Panc1 (cell line): ENCODE measurements at regions not wholly inside any gene's neighbourhood (a gene's known extent, or its start where the extent isn't known, plus 50 kb on each side); places are given as distances from the start of the nearest gene placed in this dataset.

Experiments used
- ATAC-seq: fragments of 200-7000 bp; cut with Tn5 transposase; 2 replicates; pipeline ENCODE4 v1.9.1; 2020; ENCODE audit warnings: mild to moderate bottlenecking, moderate library complexity
- BruUV-seq: library from RNA; stranded (reverse); fragments of 400-500 nt; replicated peaks from 2 replicates; lab custom pipeline; 2021; lab: Mats Ljungman, UMichigan
- CTCF ChIA-PET: fragments of 300-600 bp; sonication (Branson Sonifier 250); formaldehyde crosslinking; loops from one replicate; lab custom pipeline; 2022; ENCODE audit warnings: antibody characterized with exemption; lab: Charles Lee
- POLR2A ChIA-PET: fragments of 300-600 bp; sonication (Branson Sonifier 250); formaldehyde crosslinking; loops from one replicate; lab custom pipeline; 2022; ENCODE audit warnings: antibody characterized with exemption; lab: Charles Lee
- DNase-seq: peaks from one replicate; pipeline ENCODE4 v3.0.0-alpha.2; 2010; ENCODE audit warnings: low read depth, low spot score
- H3K27ac ChIP-seq: 2 replicates; pipeline ENCODE4 v1.5.1; 2011; ENCODE audit warnings: mild to moderate bottlenecking, low read length, inconsistent platforms
- H3K27me3 ChIP-seq: fragments of 200-500 bp; sonication (Bioruptor generic); 2 replicates; pipeline ENCODE4 v1.6.0; 2014; ENCODE audit warnings: low read length, inconsistent platforms; ENCODE audit not compliant: control insufficient read depth, insufficient read depth
- H3K36me3 ChIP-seq: fragments of 200-500 bp; sonication (Bioruptor generic); 2 replicates; pipeline ENCODE4 v1.5.1; 2014; ENCODE audit warnings: inconsistent platforms, mild to moderate bottlenecking, low read length, moderate library complexity; ENCODE audit not compliant: control insufficient read depth, insufficient read depth
- H3K4me1 ChIP-seq: 2 replicates; pipeline ENCODE4 v1.5.1; 2011; ENCODE audit warnings: inconsistent platforms, mild to moderate bottlenecking, low read length, moderate library complexity; ENCODE audit not compliant: control insufficient read depth, insufficient read depth
- H3K4me3 ChIP-seq, 2 experiments: 2 replicates each; pipeline ENCODE4 v1.5.1; 2011 to 2012; ENCODE audit warnings: low read depth in 2 of 2, low read length in 2 of 2, mild to moderate bottlenecking in 2 of 2, inconsistent platforms in 1 of 2, moderate library complexity in 1 of 2
- H3K9me3 ChIP-seq: fragments of 200-500 bp; sonication (Bioruptor generic); 2 replicates; pipeline ENCODE4 v1.5.1; 2014; ENCODE audit warnings: low read depth, mild to moderate bottlenecking, inconsistent platforms, low read length, moderate library complexity; ENCODE audit not compliant: control insufficient read depth, insufficient read depth
- POLR2AphosphoS5 ChIP-seq: IDR thresholded peaks from 2 replicates; pipeline ENCODE4 v1.6.1; 2012; ENCODE audit warnings: mild to moderate bottlenecking, low read depth, low read length, moderate library complexity
- REST ChIP-seq, 2 experiments: IDR thresholded peaks; 2 replicates each; pipeline ENCODE4 v1.6.1; 2011 to 2012; ENCODE audit warnings: low read depth in 2 of 2, control low read depth in 1 of 2, low read length in 1 of 2, mild to moderate bottlenecking in 1 of 2, moderate library complexity in 1 of 2; ENCODE audit not compliant: insufficient read depth in 1 of 2
- SIN3A ChIP-seq: IDR thresholded peaks from 2 replicates; pipeline ENCODE4 v1.6.1; 2012; ENCODE audit warnings: low read depth, mild to moderate bottlenecking, low read length, moderate library complexity, borderline replicate concordance; ENCODE audit not compliant: insufficient read depth
- TCF7L2 ChIP-seq: IDR thresholded peaks from 2 replicates; pipeline ENCODE4 v1.6.1; 2011; ENCODE audit warnings: mild to moderate bottlenecking, low read depth, low read length, inconsistent platforms
- in situ Hi-C: cut with HindIII; loops from 2 replicates; pipeline ENCODE4 v1.10.0; 2016; ENCODE audit warnings: low sequenced_read_pairs, low pct_unique_long_range_greater_than_20kb
- intact Hi-C: fragments of 100-400 bp; cut with micrococcal nuclease; formaldehyde crosslinking; loops from one replicate; pipeline ENCODE4 v1.10.0; 2022; ENCODE audit not compliant: unreplicated experiment
- TF ChIP-seq, protein P1 (sequence below): fragments of 450-650 bp; IDR thresholded peaks from 2 replicates; pipeline ENCODE4 v1.5.1; 2017; ENCODE audit warnings: mild to moderate bottlenecking

DNA sequence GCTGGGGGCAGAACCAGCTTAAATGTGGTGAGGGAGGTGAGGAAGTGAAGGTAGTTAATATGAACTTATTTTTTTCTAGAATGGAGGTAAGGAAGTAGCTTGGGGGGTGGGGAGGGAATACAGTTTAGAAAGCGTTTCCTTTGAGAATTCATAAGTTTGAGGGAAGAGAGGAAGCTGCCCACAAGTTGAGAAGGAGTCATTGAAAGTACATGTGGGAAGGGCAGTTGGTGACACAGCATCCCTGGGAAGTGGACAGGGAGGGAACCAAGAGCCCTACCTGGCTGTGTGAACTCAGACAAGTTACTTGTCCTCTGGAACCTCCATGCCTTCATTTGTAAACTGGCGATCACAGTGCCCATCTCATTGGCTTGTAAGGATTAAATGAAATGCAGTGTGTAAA is 125.9 kb upstream of the SPON1 start:
- no peaks in the 10 kb centered on the region for H3K9me3 ChIP-seq
- no TSS peak for BruUV-seq
- no peak overlapping the region for H3K4me3 ChIP-seq
- DNase-seq = no peak
- H3K36me3 ChIP-seq = no peaks in the 10 kb centered on the region
- no peak for ATAC-seq
- CTCF ChIA-PET = no interaction called here
- in situ Hi-C loops (no loop called here), intact Hi-C loops (no loop called here)
- H3K27me3 ChIP-seq = no peaks in the 10 kb centered on the region
- no peaks in the 10 kb centered on the region for H3K4me1 ChIP-seq
- POLR2A ChIA-PET = no interaction called here
- TF ChIP-seq, protein P1, sequence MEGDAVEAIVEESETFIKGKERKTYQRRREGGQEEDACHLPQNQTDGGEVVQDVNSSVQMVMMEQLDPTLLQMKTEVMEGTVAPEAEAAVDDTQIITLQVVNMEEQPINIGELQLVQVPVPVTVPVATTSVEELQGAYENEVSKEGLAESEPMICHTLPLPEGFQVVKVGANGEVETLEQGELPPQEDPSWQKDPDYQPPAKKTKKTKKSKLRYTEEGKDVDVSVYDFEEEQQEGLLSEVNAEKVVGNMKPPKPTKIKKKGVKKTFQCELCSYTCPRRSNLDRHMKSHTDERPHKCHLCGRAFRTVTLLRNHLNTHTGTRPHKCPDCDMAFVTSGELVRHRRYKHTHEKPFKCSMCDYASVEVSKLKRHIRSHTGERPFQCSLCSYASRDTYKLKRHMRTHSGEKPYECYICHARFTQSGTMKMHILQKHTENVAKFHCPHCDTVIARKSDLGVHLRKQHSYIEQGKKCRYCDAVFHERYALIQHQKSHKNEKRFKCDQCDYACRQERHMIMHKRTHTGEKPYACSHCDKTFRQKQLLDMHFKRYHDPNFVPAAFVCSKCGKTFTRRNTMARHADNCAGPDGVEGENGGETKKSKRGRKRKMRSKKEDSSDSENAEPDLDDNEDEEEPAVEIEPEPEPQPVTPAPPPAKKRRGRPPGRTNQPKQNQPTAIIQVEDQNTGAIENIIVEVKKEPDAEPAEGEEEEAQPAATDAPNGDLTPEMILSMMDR = no peak
- TF ChIP-seq TCF7L2 = no peak
- TF ChIP-seq SIN3A = no peak
- TF ChIP-seq REST (IDR thresholded peaks at IDR 0.05; ENCODE audit: insufficient read depth in 1 of 2, low read depth in 2 of 2, low read length in 1 of 2) = no peak
- TF ChIP-seq POLR2AphosphoS5 = no peak
- no peak overlapping the region for H3K27ac ChIP-seq

DNA sequence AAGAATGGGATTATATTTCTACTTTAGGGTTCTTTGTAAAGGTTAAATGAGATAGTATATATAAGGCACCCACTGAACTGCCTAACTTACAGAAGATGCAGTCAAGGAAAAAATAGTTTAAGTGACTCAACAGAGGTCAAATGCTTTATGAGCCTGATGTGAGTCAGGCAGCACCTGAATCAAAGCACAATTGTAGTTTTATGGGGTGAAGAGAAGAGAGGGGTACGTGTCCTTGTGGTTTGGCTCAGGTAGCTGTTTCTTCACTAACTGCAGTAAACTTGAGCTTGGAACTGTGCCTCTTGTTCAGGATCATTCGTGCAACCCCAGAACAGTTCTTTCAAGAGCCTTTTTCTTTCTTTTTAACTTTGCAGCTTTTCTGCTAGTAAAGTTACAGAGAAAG is 125.2 kb upstream of the SPON1 start:
- Histone ChIP-seq H3K27ac (no peak overlapping the region), H3K4me3 (no peak overlapping the region), H3K4me1 (no peaks in the 10 kb centered on the region), H3K36me3 (no peaks in the 10 kb centered on the region), H3K27me3 (no peaks in the 10 kb centered on the region), H3K9me3 (no peaks in the 10 kb centered on the region)
- no TSS peak for BruUV-seq
- in situ Hi-C loops = no loop called here
- TF ChIP-seq POLR2AphosphoS5 = no peak
- intact Hi-C loops = no loop called here
- DNase-seq (no peak), ATAC-seq (peak; percentile 73)
- ChIA-PET CTCF (no interaction called here), POLR2A (no interaction called here)

DNA sequence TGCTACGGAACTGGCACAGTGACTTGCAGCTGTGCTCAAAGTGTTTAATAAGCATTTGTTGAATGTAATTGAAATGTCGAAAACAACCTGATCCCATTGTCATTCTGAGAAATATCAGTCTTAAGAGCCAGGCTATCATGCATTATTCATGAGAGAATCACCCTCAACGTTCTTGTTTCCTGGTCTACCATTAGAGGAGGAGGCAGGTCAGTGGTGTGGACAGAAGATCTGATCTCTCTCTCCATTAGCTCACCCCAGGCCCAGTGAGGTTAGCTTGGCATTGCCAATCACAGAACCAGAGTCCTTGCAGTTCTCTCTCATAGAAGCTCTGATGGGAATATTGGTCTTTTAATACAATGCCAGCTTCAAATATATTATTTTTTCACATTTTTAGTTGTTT is 121.1 kb upstream of the SPON1 start:
- no peak overlapping the region for H3K4me3 ChIP-seq
- ChIA-PET POLR2A (no interaction called here), CTCF (no interaction called here)
- H3K27ac ChIP-seq = no peak overlapping the region
- in situ Hi-C loops = no loop called here
- DNase-seq (no peak), ATAC-seq (no peak)
- no peaks in the 10 kb centered on the region for H3K27me3 ChIP-seq
- H3K9me3 ChIP-seq = no peaks in the 10 kb centered on the region
- no peaks in the 10 kb centered on the region for H3K4me1 ChIP-seq
- no peaks in the 10 kb centered on the region for H3K36me3 ChIP-seq
- TF ChIP-seq SIN3A (no peak), POLR2AphosphoS5 (no peak), TCF7L2 (no peak), REST (IDR thresholded peaks at IDR 0.05; ENCODE audit: insufficient read depth in 1 of 2, low read depth in 2 of 2, low read length in 1 of 2) (no peak)
- TF ChIP-seq, protein P1 = no peak
- intact Hi-C loops = no loop called here
- no TSS peak for BruUV-seq
